Activated B cell treated with CpG ODN at 0.5 μM for 24 hours (primary cell): ENCODE measurements at regions not wholly inside any gene's neighbourhood (a gene's known extent, or its start where the extent isn't known, plus 50 kb on each side); places are given as distances from the start of the nearest gene placed in this dataset.

Experiments
- ATAC-seq: fragments of 200-7000 bp; cut with Tn5 transposase; one replicate; pipeline ENCODE4 v1.10.0; 2021; ENCODE audit warnings: low read depth, mild to moderate bottlenecking, moderate library complexity
- CTCF ChIA-PET: fragments of 350-600 bp; sonication (Branson Sonifier 250); formaldehyde crosslinking; loops from one replicate; lab custom pipeline; 2021; ENCODE audit warnings: antibody characterized with exemption; lab: Charles Lee
- POLR2A ChIA-PET: fragments of 350-600 bp; sonication (Branson Sonifier 250); formaldehyde crosslinking; loops from one replicate; lab custom pipeline; 2021; ENCODE audit warnings: antibody characterized with exemption; lab: Charles Lee
- DNase-seq: peaks from one replicate; pipeline ENCODE4 v3.0.0; 2022
- H3K27ac Mint-ChIP-seq: one replicate; pipeline ENCODE4 v1.8.0; 2020; ENCODE audit warnings: mixed read lengths
- H3K27me3 Mint-ChIP-seq: one replicate; pipeline ENCODE4 v1.8.0; 2021; ENCODE audit warnings: mixed read lengths
- H3K36me3 Mint-ChIP-seq: one replicate; pipeline ENCODE4 v1.8.0; 2021; ENCODE audit warnings: low read depth, mixed read lengths
- H3K4me1 Mint-ChIP-seq: one replicate; pipeline ENCODE4 v1.8.0; 2021; ENCODE audit warnings: mixed read lengths
- H3K4me3 Mint-ChIP-seq: one replicate; pipeline ENCODE4 v1.8.0; 2020; ENCODE audit warnings: mild to moderate bottlenecking, mixed read lengths
- H3K9me3 Mint-ChIP-seq: one replicate; pipeline ENCODE4 v1.8.0; 2020; ENCODE audit warnings: mixed read lengths
- intact Hi-C: fragments of 100-400 bp; cut with micrococcal nuclease; formaldehyde crosslinking; loops from one replicate; pipeline ENCODE4 v1.15.1; 2024
- TF ChIP-seq, protein P1 (sequence below): fragments of 200-600 bp; IDR thresholded peaks from one replicate; pipeline ENCODE4 v1.8.0; 2022; ENCODE audit warnings: antibody characterized with exemption, mild to moderate bottlenecking

DNA sequence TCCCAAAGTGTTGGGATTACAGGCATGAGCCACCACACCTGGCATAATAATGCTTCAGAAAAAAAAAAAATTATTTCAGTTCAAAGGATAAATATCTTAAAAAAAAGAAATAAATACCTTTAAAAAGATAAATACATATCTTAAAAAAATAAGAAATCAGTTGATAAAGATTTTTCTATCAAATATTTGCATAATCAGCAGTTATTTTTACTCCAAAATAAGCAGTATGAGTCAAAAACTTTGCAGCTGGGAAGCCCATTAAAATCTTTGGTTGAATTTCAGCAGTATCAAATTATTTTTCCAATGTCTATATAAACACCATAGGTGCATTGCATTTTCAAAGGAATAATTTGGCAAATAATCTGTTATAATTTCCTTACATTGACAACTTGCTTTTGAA lies 202.5 kb downstream of the KBTBD8 start:
- DNase-seq (no peak), ATAC-seq (no peak)
- H3K36me3 Mint-ChIP-seq, result no peaks in the 10 kb centered on the region
- no peaks in the 10 kb centered on the region for H3K27me3 Mint-ChIP-seq
- POLR2A ChIA-PET, result no interaction called here
- intact Hi-C loops, result no loop called here
- H3K27ac Mint-ChIP-seq, result no peak overlapping the region
- TF ChIP-seq, protein P1, sequence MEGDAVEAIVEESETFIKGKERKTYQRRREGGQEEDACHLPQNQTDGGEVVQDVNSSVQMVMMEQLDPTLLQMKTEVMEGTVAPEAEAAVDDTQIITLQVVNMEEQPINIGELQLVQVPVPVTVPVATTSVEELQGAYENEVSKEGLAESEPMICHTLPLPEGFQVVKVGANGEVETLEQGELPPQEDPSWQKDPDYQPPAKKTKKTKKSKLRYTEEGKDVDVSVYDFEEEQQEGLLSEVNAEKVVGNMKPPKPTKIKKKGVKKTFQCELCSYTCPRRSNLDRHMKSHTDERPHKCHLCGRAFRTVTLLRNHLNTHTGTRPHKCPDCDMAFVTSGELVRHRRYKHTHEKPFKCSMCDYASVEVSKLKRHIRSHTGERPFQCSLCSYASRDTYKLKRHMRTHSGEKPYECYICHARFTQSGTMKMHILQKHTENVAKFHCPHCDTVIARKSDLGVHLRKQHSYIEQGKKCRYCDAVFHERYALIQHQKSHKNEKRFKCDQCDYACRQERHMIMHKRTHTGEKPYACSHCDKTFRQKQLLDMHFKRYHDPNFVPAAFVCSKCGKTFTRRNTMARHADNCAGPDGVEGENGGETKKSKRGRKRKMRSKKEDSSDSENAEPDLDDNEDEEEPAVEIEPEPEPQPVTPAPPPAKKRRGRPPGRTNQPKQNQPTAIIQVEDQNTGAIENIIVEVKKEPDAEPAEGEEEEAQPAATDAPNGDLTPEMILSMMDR, result no peak
- no peak overlapping the region for H3K4me3 Mint-ChIP-seq
- peaks cover 4% of the 10 kb centered on the region for H3K4me1 Mint-ChIP-seq
- CTCF ChIA-PET, result interaction anchor here (0.7 kb wide), 1 partner anchor 83 kb away, joined by 4 read pairs; no protein-coding TSS in a partner anchor
- no peaks in the 10 kb centered on the region for H3K9me3 Mint-ChIP-seq

DNA sequence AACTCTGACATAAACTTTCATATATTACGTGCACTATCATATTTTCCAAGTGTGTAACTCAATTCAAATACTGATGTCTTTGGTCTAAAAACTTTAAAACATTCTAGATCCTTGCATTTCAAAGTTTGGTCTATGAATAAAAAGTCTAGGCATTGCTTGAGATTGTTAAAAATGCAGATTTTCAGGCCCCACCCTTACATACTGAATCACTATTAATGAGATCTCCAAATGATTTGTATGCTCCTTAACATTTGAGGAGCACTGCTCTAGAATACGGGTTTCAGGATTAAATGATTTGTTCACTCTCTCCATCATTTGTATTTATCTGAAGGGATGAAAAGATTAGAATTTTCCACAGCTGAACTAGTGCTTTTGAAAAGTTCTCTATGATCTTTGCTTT lies 202.9 kb downstream of the KBTBD8 start:
- TF ChIP-seq, protein P1, result no peak
- H3K27me3 Mint-ChIP-seq, result no peaks in the 10 kb centered on the region
- no peak overlapping the region for H3K27ac Mint-ChIP-seq
- H3K4me1 Mint-ChIP-seq, result peaks cover 4% of the 10 kb centered on the region
- ChIA-PET POLR2A (no interaction called here), CTCF (interaction anchor here (0.7 kb wide), 1 partner anchor 82 kb away, joined by 4 read pairs; no protein-coding TSS in a partner anchor)
- no peaks in the 10 kb centered on the region for H3K36me3 Mint-ChIP-seq
- H3K4me3 Mint-ChIP-seq, result no peak overlapping the region
- intact Hi-C loops, result no loop called here
- DNase-seq (no peak), ATAC-seq (no peak)
- H3K9me3 Mint-ChIP-seq, result no peaks in the 10 kb centered on the region

DNA sequence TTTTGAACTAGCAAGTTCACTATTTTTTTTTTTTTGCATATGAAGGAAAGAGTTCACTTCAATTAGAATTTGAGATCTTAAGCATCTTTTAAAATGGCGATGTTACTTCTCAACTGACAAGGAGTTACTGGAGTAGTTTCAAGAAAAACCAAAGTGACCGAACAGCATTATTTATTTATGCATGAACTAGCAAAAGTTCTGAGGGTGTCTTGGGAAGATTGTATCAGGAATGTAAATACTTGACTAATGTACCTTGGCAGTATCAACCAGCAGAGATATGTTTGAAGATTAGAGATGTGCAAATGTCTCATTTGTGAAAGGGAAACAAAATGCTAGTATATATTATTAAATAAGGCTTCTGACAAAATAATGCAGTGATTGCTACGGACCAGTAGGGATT lies 203.9 kb downstream of the KBTBD8 start:
- ATAC-seq, result no peak
- Mint-ChIP-seq H3K4me1 (peaks cover 4% of the 10 kb centered on the region), H3K27me3 (no peaks in the 10 kb centered on the region), H3K36me3 (no peaks in the 10 kb centered on the region), H3K27ac (no peak overlapping the region), H3K4me3 (no peak overlapping the region), H3K9me3 (no peaks in the 10 kb centered on the region)
- intact Hi-C loops, result no loop called here
- TF ChIP-seq, protein P1, result no peak
- DNase-seq, result no peak
- ChIA-PET CTCF (no interaction called here), POLR2A (no interaction called here)

DNA sequence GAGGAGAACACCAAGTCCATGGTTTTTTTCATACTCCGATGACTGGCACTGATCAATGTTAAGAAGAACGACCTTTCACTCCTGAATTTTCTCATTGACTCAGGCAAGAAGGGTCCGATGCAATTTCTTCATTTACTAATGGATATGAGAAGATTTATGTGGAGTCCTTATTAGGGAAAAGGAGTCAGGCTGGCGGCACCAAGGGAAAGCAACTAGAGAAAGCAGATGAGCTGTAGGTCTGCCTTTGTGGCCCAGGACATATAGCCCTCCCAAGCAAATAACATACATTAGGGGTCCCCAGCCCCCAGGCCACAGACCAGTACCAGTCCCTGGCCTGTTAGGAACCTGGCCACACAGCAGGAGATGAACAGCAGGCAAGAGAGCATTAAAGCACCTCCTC lies 206.8 kb downstream of the KBTBD8 start:
- H3K4me1 Mint-ChIP-seq, result peaks cover 4% of the 10 kb centered on the region
- TF ChIP-seq, protein P1, result no peak
- DNase-seq (no peak), ATAC-seq (no peak)
- no peaks in the 10 kb centered on the region for H3K9me3 Mint-ChIP-seq
- intact Hi-C loops, result no loop called here
- H3K4me3 Mint-ChIP-seq, result no peak overlapping the region
- H3K27ac Mint-ChIP-seq, result no peak overlapping the region
- ChIA-PET POLR2A (no interaction called here), CTCF (no interaction called here)
- no peaks in the 10 kb centered on the region for H3K36me3 Mint-ChIP-seq
- no peaks in the 10 kb centered on the region for H3K27me3 Mint-ChIP-seq

DNA sequence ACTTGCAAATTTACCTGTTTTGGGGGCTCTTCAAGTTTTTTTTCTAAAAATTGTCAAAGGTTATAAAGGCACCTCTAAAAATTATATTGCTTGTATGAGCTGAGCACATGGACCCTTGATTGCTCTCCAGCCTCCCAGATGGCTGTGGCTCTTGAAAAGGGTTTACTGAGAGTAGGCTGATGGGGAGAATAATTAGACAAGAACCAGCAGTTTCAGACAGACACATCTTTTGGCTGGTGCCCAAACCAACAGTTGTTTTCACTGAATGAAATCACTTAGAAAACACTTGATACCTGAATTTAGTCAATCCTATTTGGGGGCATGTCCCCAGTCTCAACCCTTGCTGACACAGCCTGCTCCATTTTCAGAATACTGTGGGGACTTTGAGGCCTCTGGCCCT lies 217.6 kb downstream of the KBTBD8 start:
- ChIA-PET POLR2A (no interaction called here), CTCF (no interaction called here)
- Mint-ChIP-seq H3K4me1 (no peaks in the 10 kb centered on the region), H3K4me3 (no peak overlapping the region), H3K9me3 (no peaks in the 10 kb centered on the region), H3K27ac (no peak overlapping the region), H3K36me3 (no peaks in the 10 kb centered on the region), H3K27me3 (no peaks in the 10 kb centered on the region)
- DNase-seq, result no peak
- intact Hi-C loops, result no loop called here
- ATAC-seq, result no peak
- TF ChIP-seq, protein P1, result no peak
